Stomach (tissue), 4 donors: ENCODE measurements at regions not wholly inside any gene's neighbourhood (a gene's known extent, or its start where the extent isn't known, plus 50 kb on each side); places are given as distances from the start of the nearest gene placed in this dataset.

ENCODE experiments used
- CTCF ChIP-seq, 7 experiments: fragments of 450-650 bp in 4 of 7; fragments of 200-600 bp in 3 of 7; sonication (generic) in 3 of 7; IDR thresholded peaks; one replicate each; pipeline ENCODE4 v1.5.1; 2016 to 2019; ENCODE audit warnings: antibody characterized with exemption in 7 of 7, control low read depth in 2 of 7, mild to moderate bottlenecking in 1 of 7
- POLR2A ChIP-seq, 4 donors: fragments of 450-650 bp; IDR thresholded peaks; one replicate each; pipeline ENCODE4 v1.6.1; 2016; ENCODE audit warnings: antibody characterized with exemption in 4 of 4, control low read depth in 2 of 4, mild to moderate bottlenecking in 1 of 4, moderate library complexity in 1 of 4

- TF ChIP-seq POLR2A (IDR thresholded peaks at IDR 0.05): no peak
- TF ChIP-seq CTCF (IDR thresholded peaks at IDR 0.05): no peak
These were observed 136.7 kb upstream of the TCERG1L start for GRCh38 chr10:131448171-131448570.
